WI38 (cell line): ENCODE measurements at regions not wholly inside any gene's neighbourhood (a gene's known extent, or its start where the extent isn't known, plus 50 kb on each side); places are given as distances from the start of the nearest gene placed in this dataset.

Experiments used
- H3K4me3 ChIP-seq: 2 replicates; pipeline ENCODE4 v1.5.1; 2011; ENCODE audit warnings: low read depth, mild to moderate bottlenecking, control low read depth, low read length
- CTCF ChIP-seq: IDR thresholded peaks from 2 replicates; pipeline ENCODE4 v1.5.1; 2012; ENCODE audit warnings: low read depth, mild to moderate bottlenecking, control low read depth, low read length

GRCh38 chr20:19823971-19824370 is 65.9 kb downstream of the RIN2 start:
- no peak for TF ChIP-seq CTCF
- H3K4me3 ChIP-seq = no peak overlapping the region

- no peak for TF ChIP-seq CTCF
- no peak overlapping the region for H3K4me3 ChIP-seq
Observed at GRCh38 chr20:19824861-19825260, 66.8 kb downstream of the RIN2 start.

GRCh38 chr20:19826179-19826914 is 68.3 kb downstream of the RIN2 start:
- no peak for TF ChIP-seq CTCF

GRCh38 chr20:19827818-19828217 is 69.8 kb downstream of the RIN2 start:
- TF ChIP-seq CTCF = no peak
- H3K4me3 ChIP-seq = no peak overlapping the region

More at GRCh38 chr20:19826179-19826914, 68.3 kb downstream of the RIN2 start:
- H3K4me3 ChIP-seq = no peak overlapping the region

GRCh38 chr20:19828232-19828631 is 70.2 kb downstream of the RIN2 start:
- peak; percentile 41 for TF ChIP-seq CTCF
- no peak overlapping the region for H3K4me3 ChIP-seq

GRCh38 chr20:19830211-19830785 is 72.2 kb downstream of the RIN2 start:
- no peak overlapping the region for H3K4me3 ChIP-seq
- TF ChIP-seq CTCF = no peak

GRCh38 chr20:19832875-19833274 is 74.8 kb downstream of the RIN2 start:
- no peak for TF ChIP-seq CTCF
- H3K4me3 ChIP-seq = no peak overlapping the region
